Activated CD4-positive, alpha-beta T cell treated with anti-CD3 and anti-CD28 coated beads, Interleukin-2, amount 50 U/mL, for 48 hours (primary cell): ENCODE measurements at regions not wholly inside any gene's neighbourhood (a gene's known extent, or its start where the extent isn't known, plus 50 kb on each side); places are given as distances from the start of the nearest gene placed in this dataset.

Source experiments
- DNase-seq, 2 experiments: peaks; one replicate each; pipeline ENCODE4 v3.0.0-alpha.2; 2020

- no peak for DNase-seq
These were observed 539.4 kb upstream of the TNP1 start for GRCh38 chr2:217399291-217399690.

DNA sequence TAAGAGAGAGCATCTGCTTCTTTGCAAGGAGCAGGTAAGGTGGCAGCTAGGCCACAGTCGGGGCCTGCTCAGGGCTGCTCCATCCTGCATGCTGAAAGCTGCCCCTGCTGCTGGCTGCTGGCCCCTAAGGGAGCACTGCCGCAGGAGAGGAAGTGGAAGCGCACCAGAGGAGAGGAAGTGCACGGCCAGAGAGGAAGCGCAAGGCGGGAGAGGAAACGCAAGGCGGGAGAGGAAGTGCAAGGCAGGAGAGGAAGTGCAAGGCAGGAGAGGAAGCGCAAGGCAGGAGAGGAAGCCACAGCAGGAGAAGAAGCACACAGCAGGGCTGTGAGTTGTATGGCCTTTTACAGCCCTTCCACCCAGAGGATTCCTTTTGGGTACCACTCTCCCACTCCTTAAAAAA lies 539.0 kb upstream of the TNP1 start:
- DNase-seq: peak in 1 of 2 experiments; percentile 2

- no peak for DNase-seq
These were observed 538.2 kb upstream of the TNP1 start for GRCh38 chr2:217398101-217398500.

DNA sequence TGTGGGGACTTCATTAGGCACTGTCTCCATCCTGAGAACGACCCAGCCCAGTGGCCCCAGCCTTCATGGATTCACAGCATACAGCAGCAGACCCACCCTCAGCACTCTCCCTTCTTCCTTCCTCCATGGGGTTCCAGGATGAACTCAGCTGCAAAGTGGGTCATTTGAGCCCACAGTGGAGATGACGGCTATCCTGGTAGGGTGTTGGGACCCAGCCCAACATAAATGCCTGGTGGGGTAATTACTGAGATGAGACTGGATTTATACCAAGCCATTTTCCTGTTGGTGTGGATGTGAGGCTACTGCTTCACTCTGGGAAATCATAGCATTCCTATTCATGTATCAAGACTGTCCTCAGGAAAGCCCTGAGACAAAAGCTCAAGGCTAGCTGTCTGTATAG lies 536.7 kb upstream of the TNP1 start:
- no peak for DNase-seq

GRCh38 chr2:217396165-217396564 lies 536.3 kb upstream of the TNP1 start:
- no peak for DNase-seq

- DNase-seq: no peak
These were observed 534.9 kb upstream of the TNP1 start for GRCh38 chr2:217394510-217395351.

- DNase-seq: no peak
These were observed 533.7 kb upstream of the TNP1 start for GRCh38 chr2:217393585-217394032.

DNA sequence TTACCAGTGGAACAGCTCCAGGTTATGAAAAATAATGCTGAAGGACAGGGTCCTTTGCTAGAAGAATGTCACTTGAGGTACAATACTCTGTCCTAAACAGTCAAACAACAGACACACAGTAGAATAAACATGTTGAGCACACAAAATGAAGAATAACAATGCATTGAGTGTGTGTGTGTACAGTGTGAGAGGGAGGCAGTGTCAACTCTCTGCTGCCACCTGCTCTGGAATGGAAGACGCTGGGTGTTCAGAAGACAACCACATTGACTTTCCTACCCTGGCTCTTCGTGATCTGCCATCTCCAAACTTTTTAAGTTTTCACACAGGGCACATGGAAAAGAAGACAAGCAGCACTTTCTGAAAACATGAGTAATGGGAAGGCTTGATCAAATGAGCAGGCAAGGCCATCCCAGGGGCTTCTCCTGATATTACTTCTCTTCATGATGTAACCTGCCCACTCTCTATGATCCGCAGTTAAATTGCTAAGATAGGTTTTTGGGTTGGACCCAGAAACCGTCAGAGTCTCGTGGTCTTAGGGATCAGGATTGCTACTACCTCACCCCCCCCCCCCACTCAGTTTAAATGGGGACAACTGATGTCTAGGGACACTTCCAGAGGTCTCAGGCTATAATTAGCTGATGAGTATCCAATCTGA lies 533.2 kb upstream of the TNP1 start:
- no peak for DNase-seq

GRCh38 chr2:217387776-217388387 lies 528.0 kb upstream of the TNP1 start:
- no peak for DNase-seq

DNA sequence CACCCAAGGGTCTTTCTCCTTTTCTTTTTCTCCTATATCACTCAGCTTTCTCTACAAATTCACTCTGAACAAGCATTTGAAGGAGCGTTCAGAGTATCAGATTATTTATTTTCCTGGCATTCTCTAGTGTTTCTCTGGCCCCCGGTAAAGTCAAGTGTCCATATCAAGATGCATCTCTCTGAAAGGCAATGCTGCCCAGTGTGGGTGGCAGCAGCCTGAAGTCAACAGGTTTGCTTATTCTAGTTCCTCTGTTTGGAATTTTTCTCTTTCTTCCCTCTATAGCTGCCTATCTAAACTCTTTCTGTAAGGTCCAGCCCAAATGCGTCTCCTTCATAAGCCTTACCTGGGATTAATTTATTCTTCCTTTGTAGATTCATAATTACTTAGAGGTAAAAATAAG lies 526.2 kb upstream of the TNP1 start:
- no peak for DNase-seq

GRCh38 chr2:217383620-217384019 lies 523.8 kb upstream of the TNP1 start:
- no peak for DNase-seq

DNA sequence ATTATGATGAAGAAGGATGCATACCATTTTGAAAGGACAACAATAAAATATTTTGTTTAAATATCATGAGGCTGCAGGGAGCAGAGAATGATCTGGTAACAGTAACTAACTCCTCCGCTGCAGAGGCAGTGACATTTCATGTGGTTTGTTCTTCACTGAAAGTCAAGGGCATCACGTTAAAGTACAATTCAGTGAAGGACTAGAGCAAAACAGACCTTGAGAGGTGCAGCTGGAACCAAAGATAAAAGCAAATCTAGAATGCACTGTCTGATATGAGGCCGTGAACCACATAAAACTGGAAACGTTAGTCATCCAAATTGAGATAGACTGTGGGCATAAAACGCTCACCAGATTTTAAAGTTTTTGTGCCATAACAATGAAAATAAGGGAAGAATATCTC lies 522.9 kb upstream of the TNP1 start:
- DNase-seq: no peak

- DNase-seq: no peak
These were observed 519.9 kb upstream of the TNP1 start for GRCh38 chr2:217379807-217380206.

- DNase-seq: no peak
These were observed 512.9 kb upstream of the TNP1 start for GRCh38 chr2:217372794-217373193.

GRCh38 chr2:217371781-217372213 lies 511.9 kb upstream of the TNP1 start:
- no peak for DNase-seq

GRCh38 chr2:217370391-217370790 lies 510.5 kb upstream of the TNP1 start:
- peak in 1 of 2 experiments; percentile 2 for DNase-seq

DNA sequence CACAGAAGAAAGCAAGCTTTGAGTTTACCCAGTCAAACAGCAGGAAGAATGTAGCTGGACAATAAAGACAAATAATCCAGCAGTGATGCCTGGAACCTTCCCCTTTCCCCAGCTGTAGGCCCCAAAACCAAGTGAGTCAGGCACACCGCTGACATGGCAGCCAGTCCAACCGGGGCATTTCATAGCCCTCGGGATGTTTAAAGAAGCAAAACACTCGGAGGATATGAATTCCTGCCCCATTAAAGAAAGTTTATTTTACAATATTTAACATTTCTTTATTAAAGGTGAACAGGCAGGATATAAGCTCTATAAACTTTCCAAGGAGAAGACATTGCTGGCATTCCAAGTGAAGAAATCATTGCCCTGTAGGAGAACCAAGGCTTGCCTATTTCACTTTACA lies 507.6 kb upstream of the TNP1 start:
- no peak for DNase-seq

GRCh38 chr2:217366966-217367365 lies 507.1 kb upstream of the TNP1 start:
- no peak for DNase-seq

DNA sequence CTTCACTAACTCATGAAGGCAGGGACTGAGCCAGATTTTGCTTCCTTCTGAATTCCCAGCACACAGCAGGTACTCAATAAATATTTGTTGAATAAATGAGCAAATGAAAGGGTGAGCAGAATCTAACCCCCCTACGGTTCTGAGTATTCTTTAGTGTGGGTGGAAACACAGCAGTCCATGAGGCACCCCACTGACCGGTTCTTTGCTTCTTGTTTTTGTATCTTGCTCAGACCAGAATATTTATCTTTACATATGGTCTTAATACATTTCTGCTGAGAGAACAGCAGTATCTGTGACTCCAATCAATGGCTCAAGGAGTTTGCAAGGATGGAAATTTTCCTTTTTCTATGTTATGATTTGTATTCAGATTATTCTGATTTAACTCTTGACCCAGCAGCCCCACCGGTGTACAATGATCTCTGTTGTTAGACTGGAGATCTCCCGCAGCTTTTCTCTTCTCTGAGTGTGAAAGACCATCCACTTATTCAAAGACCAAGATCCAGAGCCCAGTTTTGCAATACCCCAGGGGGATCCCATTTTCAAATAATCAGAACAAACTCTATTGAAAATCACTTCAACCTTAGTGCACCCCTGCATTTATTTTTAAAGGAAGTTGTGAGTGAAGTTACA lies 506.5 kb upstream of the TNP1 start:
- DNase-seq: no peak

GRCh38 chr2:217365656-217366055 lies 505.8 kb upstream of the TNP1 start:
- no peak for DNase-seq

DNA sequence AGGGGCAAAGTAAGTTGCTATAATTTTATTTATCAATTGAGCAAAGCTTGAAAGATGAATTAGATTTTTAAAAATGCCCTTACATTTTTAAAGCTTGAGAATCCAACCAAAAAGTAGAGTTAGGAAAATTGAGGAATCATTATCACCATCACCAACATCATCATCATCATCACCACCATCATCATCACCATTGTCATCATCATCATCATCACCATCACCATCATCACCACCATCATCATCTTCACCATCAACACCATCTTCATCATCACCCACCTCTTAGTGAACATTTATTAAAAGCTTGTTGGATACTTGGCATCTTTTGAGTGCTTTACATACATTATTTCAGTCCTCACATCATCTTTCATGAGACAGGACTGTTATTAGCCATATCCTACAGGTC lies 504.4 kb upstream of the TNP1 start:
- no peak for DNase-seq

DNA sequence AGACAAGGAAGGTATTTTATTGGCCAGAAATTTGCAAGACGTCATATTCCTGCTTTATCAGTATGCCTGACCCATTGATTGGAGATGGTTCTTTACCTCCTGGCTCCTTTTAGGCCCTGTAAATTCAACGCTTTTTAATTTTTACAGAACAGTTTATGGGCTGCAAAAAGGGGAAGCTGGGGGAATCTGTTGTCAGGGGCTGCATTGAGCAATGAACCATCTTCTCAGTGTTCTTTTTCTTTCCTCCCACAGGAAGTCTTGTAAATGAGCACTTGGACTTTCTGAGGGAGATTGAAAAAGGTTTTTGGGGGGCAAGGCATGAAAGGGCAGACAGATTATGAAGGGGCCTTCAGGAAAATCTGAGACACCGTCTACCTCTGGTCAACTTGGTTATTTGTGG lies 503.6 kb upstream of the TNP1 start:
- no peak for DNase-seq

DNA sequence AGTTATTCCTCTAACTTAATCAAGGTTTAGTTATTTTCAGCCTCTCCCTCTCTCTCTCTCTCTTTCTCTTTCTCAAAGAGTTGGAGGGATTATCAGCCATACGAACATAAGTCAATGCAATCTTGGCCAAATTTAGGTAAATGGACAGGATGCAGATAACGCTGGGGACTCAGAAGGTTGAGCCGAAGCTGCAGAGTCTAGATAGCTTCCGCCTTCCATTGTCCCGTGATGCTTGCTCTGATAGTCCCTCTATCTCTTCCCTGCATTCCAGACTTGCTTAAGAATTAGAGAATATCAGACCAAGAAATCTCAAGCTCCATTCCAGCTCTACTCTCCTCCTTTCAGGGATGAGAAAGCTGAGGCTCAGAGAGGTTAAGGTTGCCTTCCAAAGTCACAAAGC lies 502.8 kb upstream of the TNP1 start:
- DNase-seq: no peak

GRCh38 chr2:217362286-217362685 lies 502.4 kb upstream of the TNP1 start:
- no peak for DNase-seq
